GM10266 (cell line): ENCODE measurements at regions not wholly inside any gene's neighbourhood (a gene's known extent, or its start where the extent isn't known, plus 50 kb on each side); places are given as distances from the start of the nearest gene placed in this dataset.
"Not testable (repeated sequence)": the region's sequence is repeated elsewhere in the genome, so short reads cannot be mapped to it uniquely, and the experiment has no call there.

Experiments
- DNase-seq: peaks from one replicate; pipeline ENCODE4 v3.0.0; 2012; ENCODE audit errors: extremely low spot score
- CTCF ChIP-seq: IDR thresholded peaks from 2 replicates; pipeline ENCODE4 v1.5.1; 2012; ENCODE audit warnings: mild to moderate bottlenecking, low read depth; ENCODE audit not compliant: control insufficient read depth, insufficient read depth; ENCODE audit errors: missing control alignments

GRCh38 chr9:108744641-108745040 is 111.1 kb downstream of the ACTL7B start:
- no peak for DNase-seq

GRCh38 chr9:108743901-108744371 is 111.8 kb downstream of the ACTL7B start:
- TF ChIP-seq CTCF: no peak
- DNase-seq: no peak

More at GRCh38 chr9:108744641-108745040, 111.1 kb downstream of the ACTL7B start:
- no peak for TF ChIP-seq CTCF

GRCh38 chr9:108743416-108743815 is 112.4 kb downstream of the ACTL7B start:
- TF ChIP-seq CTCF: no peak
- no peak for DNase-seq

GRCh38 chr9:108742191-108742590 is 113.6 kb downstream of the ACTL7B start:
- no peak for DNase-seq
- TF ChIP-seq CTCF: no peak

- not testable (repeated sequence) for DNase-seq
Observed at GRCh38 chr9:108731292-108731691, 124.5 kb downstream of the ACTL7B start.

- DNase-seq: no peak
- no peak for TF ChIP-seq CTCF
Observed at GRCh38 chr9:108727580-108728111, 128.1 kb downstream of the ACTL7B start.

- DNase-seq: no peak
- no peak for TF ChIP-seq CTCF
Observed at GRCh38 chr9:108724652-108725051, 131.1 kb downstream of the ACTL7B start.

- no peak for TF ChIP-seq CTCF
- no peak for DNase-seq
Observed at GRCh38 chr9:108724122-108724521, 131.7 kb downstream of the ACTL7B start.
